Loucy (cell line): ENCODE measurements at regions not wholly inside any gene's neighbourhood (a gene's known extent, or its start where the extent isn't known, plus 50 kb on each side); places are given as distances from the start of the nearest gene placed in this dataset.

Source experiments
- H2AFZ ChIP-seq: fragments of 200-600 bp; sonication (generic); 2 replicates; pipeline ENCODE4 v1.6.0; 2016; ENCODE audit warnings: antibody characterized with exemption, mild to moderate bottlenecking, low read length, moderate library complexity
- H3F3A ChIP-seq: fragments of 200-600 bp; 2 replicates; pipeline ENCODE4 v1.6.0; 2016; ENCODE audit warnings: antibody characterized with exemption, low read depth, mild to moderate bottlenecking
- H3K27me3 ChIP-seq: fragments of 200-600 bp; sonication (generic); 2 replicates; pipeline ENCODE4 v1.6.1; 2014; ENCODE audit warnings: low read length, mild to moderate bottlenecking; ENCODE audit not compliant: insufficient read depth, poor library complexity, severe bottlenecking
- H3K36me3 ChIP-seq: fragments of 200-600 bp; sonication (generic); 2 replicates; pipeline ENCODE4 v1.6.1; 2016; ENCODE audit warnings: low read length; ENCODE audit not compliant: insufficient read depth
- H3K4me1 ChIP-seq: fragments of 200-600 bp; sonication (generic); 2 replicates; pipeline ENCODE4 v1.5.1; 2014; ENCODE audit warnings: low read length, mild to moderate bottlenecking; ENCODE audit not compliant: insufficient read depth, poor library complexity, severe bottlenecking
- H3K4me2 ChIP-seq: fragments of 200-600 bp; sonication (generic); 2 replicates; pipeline ENCODE4 v1.6.0; 2014; ENCODE audit warnings: antibody characterized with exemption, low read length, low read depth, mild to moderate bottlenecking; ENCODE audit not compliant: poor library complexity, severe bottlenecking
- H3K4me3 ChIP-seq: fragments of 200-600 bp; sonication (generic); 2 replicates; pipeline ENCODE4 v1.5.1; 2014; ENCODE audit warnings: low read length, mild to moderate bottlenecking, mixed read lengths; ENCODE audit not compliant: poor library complexity, severe bottlenecking
- H3K79me2 ChIP-seq: fragments of 200-600 bp; sonication (generic); 2 replicates; pipeline ENCODE4 v1.6.1; 2014; ENCODE audit warnings: low read length; ENCODE audit not compliant: insufficient read depth
- H3K9ac ChIP-seq: fragments of 200-600 bp; sonication (generic); 2 replicates; pipeline ENCODE4 v1.6.0; 2014; ENCODE audit warnings: mild to moderate bottlenecking, low read depth, low read length, moderate library complexity; ENCODE audit not compliant: poor library complexity, severe bottlenecking
- H3K9me2 ChIP-seq: fragments of 200-600 bp; sonication (generic); replicated peaks from 2 replicates; pipeline ENCODE4 v1.6.1; 2016; ENCODE audit warnings: low read depth, low read length, mixed read lengths
- H3K9me3 ChIP-seq: fragments of 200-600 bp; sonication (generic); 2 replicates; pipeline ENCODE4 v1.6.1; 2014; ENCODE audit warnings: mild to moderate bottlenecking, antibody characterized with exemption, low read length, low read depth; ENCODE audit not compliant: insufficient read depth
- H4K20me1 ChIP-seq: fragments of 200-600 bp; sonication (generic); 2 replicates; pipeline ENCODE4 v1.6.0; 2014; ENCODE audit warnings: antibody characterized with exemption, low read length, mild to moderate bottlenecking; ENCODE audit not compliant: insufficient read depth, poor library complexity, severe bottlenecking
- EZH2phosphoT487 ChIP-seq: fragments of 200-600 bp; IDR thresholded peaks from 2 replicates; pipeline ENCODE4 v1.6.1; 2018; ENCODE audit warnings: antibody characterized with exemption, mild to moderate bottlenecking, moderate library complexity, borderline replicate concordance
- TF ChIP-seq, protein P1 (sequence below): fragments of 200-600 bp; sonication (generic); conservative IDR thresholded peaks from 2 replicates; pipeline ENCODE4 v1.5.1; 2014; ENCODE audit warnings: mild to moderate bottlenecking, antibody characterized with exemption, low read length

DNA sequence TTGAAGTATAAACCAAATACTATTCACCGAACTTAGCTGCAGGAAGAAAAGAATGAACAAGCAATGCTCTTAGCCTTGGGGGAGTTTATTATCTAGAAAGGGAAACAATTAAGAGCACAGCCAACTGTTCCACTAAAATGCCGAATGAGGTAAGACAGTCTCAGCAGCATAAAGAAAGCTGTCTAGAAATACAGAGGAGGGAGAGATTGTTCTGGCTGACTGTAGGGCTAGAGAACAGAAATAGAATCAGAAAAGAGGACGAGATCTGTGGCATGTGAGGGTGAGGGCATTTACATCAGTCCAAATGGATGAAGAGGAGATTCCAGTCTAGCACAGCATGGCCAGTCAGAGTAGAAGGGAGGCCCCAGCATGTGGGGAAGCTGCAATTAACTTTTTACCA is 56.8 kb upstream of the TNFRSF19 start:
- Histone ChIP-seq H3K36me3 (no peaks in the 10 kb centered on the region), H3K27me3 (no peaks in the 10 kb centered on the region), H3F3A (no peaks in the 10 kb centered on the region), H3K79me2 (no peaks in the 10 kb centered on the region), H3K4me2 (no peak overlapping the region), H3K9me3 (no peaks in the 10 kb centered on the region), H2AFZ (no peak overlapping the region), H3K4me3 (no peak overlapping the region), H3K4me1 (no peaks in the 10 kb centered on the region), H4K20me1 (no peaks in the 10 kb centered on the region), H3K9me2 (no peaks in the 10 kb centered on the region), H3K9ac (no peak overlapping the region)
- TF ChIP-seq, protein P1, sequence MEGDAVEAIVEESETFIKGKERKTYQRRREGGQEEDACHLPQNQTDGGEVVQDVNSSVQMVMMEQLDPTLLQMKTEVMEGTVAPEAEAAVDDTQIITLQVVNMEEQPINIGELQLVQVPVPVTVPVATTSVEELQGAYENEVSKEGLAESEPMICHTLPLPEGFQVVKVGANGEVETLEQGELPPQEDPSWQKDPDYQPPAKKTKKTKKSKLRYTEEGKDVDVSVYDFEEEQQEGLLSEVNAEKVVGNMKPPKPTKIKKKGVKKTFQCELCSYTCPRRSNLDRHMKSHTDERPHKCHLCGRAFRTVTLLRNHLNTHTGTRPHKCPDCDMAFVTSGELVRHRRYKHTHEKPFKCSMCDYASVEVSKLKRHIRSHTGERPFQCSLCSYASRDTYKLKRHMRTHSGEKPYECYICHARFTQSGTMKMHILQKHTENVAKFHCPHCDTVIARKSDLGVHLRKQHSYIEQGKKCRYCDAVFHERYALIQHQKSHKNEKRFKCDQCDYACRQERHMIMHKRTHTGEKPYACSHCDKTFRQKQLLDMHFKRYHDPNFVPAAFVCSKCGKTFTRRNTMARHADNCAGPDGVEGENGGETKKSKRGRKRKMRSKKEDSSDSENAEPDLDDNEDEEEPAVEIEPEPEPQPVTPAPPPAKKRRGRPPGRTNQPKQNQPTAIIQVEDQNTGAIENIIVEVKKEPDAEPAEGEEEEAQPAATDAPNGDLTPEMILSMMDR, result no peak
- TF ChIP-seq EZH2phosphoT487, result no peak

DNA sequence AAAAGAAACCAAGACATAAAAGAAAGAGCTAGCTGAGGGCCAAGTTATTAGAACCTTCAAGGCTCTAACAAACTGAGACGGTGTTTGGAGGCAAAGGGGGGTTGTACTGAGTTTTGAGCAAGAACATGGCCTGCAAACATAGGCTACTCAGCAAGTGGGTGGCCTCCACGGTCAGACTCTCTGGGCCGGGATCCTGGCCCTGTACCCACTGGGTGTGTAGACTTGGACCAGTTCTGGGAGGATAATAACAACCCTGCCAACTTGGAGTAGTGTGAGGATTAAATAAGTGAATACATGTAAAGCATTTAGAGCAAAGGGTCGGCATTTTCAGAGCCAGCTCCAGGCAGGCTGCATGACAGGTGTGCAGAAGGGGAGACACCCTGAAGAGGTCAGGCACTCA is 56.1 kb upstream of the TNFRSF19 start:
- no peak overlapping the region for H3K4me2 ChIP-seq
- H4K20me1 ChIP-seq, result no peaks in the 10 kb centered on the region
- no peaks in the 10 kb centered on the region for H3K9me3 ChIP-seq
- no peaks in the 10 kb centered on the region for H3F3A ChIP-seq
- H3K9me2 ChIP-seq, result no peaks in the 10 kb centered on the region
- H3K9ac ChIP-seq, result no peak overlapping the region
- no peak overlapping the region for H3K4me3 ChIP-seq
- no peaks in the 10 kb centered on the region for H3K4me1 ChIP-seq
- no peak for TF ChIP-seq EZH2phosphoT487
- TF ChIP-seq, protein P1, result no peak
- no peaks in the 10 kb centered on the region for H3K27me3 ChIP-seq
- no peak overlapping the region for H2AFZ ChIP-seq
- H3K79me2 ChIP-seq, result no peaks in the 10 kb centered on the region
- H3K36me3 ChIP-seq, result no peaks in the 10 kb centered on the region

DNA sequence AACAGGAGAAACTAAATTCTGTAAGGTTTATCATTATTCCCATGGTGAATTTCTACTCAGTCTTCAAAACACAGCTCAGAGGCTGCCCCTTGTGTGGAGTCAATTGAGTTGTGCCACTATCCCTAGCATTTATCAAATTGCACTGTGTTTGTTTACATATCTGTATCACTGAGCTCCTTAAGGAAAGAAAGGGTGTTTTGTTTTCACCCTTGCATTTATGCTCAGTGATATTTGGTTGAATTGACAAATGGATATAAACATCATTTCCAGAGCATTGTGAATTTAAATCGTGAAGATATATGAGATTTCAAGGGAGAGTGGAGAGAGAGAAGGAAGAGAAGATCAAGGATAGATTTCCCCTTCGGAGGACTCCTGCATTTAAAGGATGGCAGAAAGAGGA is 55.1 kb upstream of the TNFRSF19 start:
- Histone ChIP-seq H3K36me3 (no peaks in the 10 kb centered on the region), H3K4me3 (no peak overlapping the region), H3K4me2 (no peak overlapping the region), H4K20me1 (no peaks in the 10 kb centered on the region), H3K9ac (no peak overlapping the region), H2AFZ (no peak overlapping the region), H3K4me1 (no peaks in the 10 kb centered on the region), H3K79me2 (no peaks in the 10 kb centered on the region), H3K27me3 (no peaks in the 10 kb centered on the region), H3F3A (no peaks in the 10 kb centered on the region), H3K9me3 (no peaks in the 10 kb centered on the region), H3K9me2 (no peaks in the 10 kb centered on the region)
- TF ChIP-seq EZH2phosphoT487, result no peak
- TF ChIP-seq, protein P1, result no peak
